ENCODE measurements at regions not wholly inside any gene's neighbourhood (a gene's known extent, or its start where the extent isn't known, plus 50 kb on each side); places are given as distances from the start of the nearest gene placed in this dataset.
A peak's percentile ranks its signal among the peaks of the same experiment; 100 is the strongest.

GRCh38 chr11:12585861-12586260, 88.4 kb upstream of the TEAD1 start:
- TF ChIP-seq ZNF112 (tag by site-specific recombination; IDR thresholded peaks at IDR 0.05) (0 out of 2 replicates have a peak, but pooled peaks have one; percentile 34), ZBTB6 (tag by site-specific recombination; IDR thresholded peaks at IDR 0.05) (no peak), ZNF19 (tag by site-specific recombination; IDR thresholded peaks at IDR 0.05; ENCODE audit: low read depth) (no peak)
- Histone ChIP-seq H3K27ac (ENCODE audit: extremely low read depth, low read depth, low read length) (no peak overlapping the region), H3K36me3 (ENCODE audit: control insufficient read depth in 2 of 2, insufficient read depth in 1 of 2, low read length in 2 of 2) (no peaks in the 10 kb centered on the region), H3K4me1 (ENCODE audit: control insufficient read depth, insufficient read depth, low read length) (no peaks in the 10 kb centered on the region), H3K4me3 (ENCODE audit: low read depth, low read length) (no peak overlapping the region), H3K9me3 (ENCODE audit: control insufficient read depth, insufficient read depth, low read depth, low read length) (no peaks in the 10 kb centered on the region)
- ChIA-PET CTCF (interaction anchor here (0.6 to 1.5 kb wide), 3 partner anchors 14 to 384 kb away, joined by 4 to 5 read pairs (median 5); no protein-coding TSS in a partner anchor), POLR2A (no interaction called here)

- ChIA-PET CTCF (interaction anchor here (0.6 to 0.8 kb wide), 3 partner anchors 13 to 226 kb away, joined by 3 to 8 read pairs (median 3); no protein-coding TSS in a partner anchor), POLR2A (no interaction called here)
- Histone ChIP-seq H3K4me3 (ENCODE audit: low read depth, low read length) (no peak overlapping the region), H3K4me1 (ENCODE audit: control insufficient read depth, insufficient read depth, low read length) (no peaks in the 10 kb centered on the region), H3K36me3 (ENCODE audit: control insufficient read depth in 2 of 2, insufficient read depth in 1 of 2, low read length in 2 of 2) (no peaks in the 10 kb centered on the region), H3K9me3 (ENCODE audit: control insufficient read depth, insufficient read depth, low read depth, low read length) (no peaks in the 10 kb centered on the region), H3K27ac (ENCODE audit: extremely low read depth, low read depth, low read length) (no peak overlapping the region)
- no peak for TF ChIP-seq MZF1 (tag by site-specific recombination; IDR thresholded peaks at IDR 0.05; ENCODE audit: borderline replicate concordance)
- TF ChIP-seq ZNF677 (tag by site-specific recombination; IDR thresholded peaks at IDR 0.05) = no peak
- no peak for TF ChIP-seq ZNF239 (tag by site-specific recombination; IDR thresholded peaks at IDR 0.05)
- TF ChIP-seq ATF2 (tag by site-specific recombination; IDR thresholded peaks at IDR 0.05; ENCODE audit: low read depth) = no peak
- TF ChIP-seq ZNF830 (tag by site-specific recombination; IDR thresholded peaks at IDR 0.05; ENCODE audit: low read depth) = no peak
These were observed 86.8 kb upstream of the TEAD1 start for GRCh38 chr11:12587333-12587991.

GRCh38 chr11:12591706-12592105, 82.5 kb upstream of the TEAD1 start:
- Histone ChIP-seq H3K4me3 (ENCODE audit: low read depth, low read length) (no peak overlapping the region), H3K4me1 (ENCODE audit: control insufficient read depth, insufficient read depth, low read length) (no peaks in the 10 kb centered on the region), H3K36me3 (ENCODE audit: control insufficient read depth in 2 of 2, insufficient read depth in 1 of 2, low read length in 2 of 2) (no peaks in the 10 kb centered on the region), H3K27ac (ENCODE audit: extremely low read depth, low read depth, low read length) (no peak overlapping the region), H3K9me3 (ENCODE audit: control insufficient read depth, insufficient read depth, low read depth, low read length) (no peaks in the 10 kb centered on the region)
- ChIA-PET POLR2A (no interaction called here), CTCF (interaction anchor here (0.8 kb wide), 2 partner anchors 303 to 306 kb away, joined by 3 read pairs; no protein-coding TSS in a partner anchor)
- TF ChIP-seq ZNF785 (tag by site-specific recombination; IDR thresholded peaks at IDR 0.05) = no peak
- no peak for TF ChIP-seq ZNF138 (tag by site-specific recombination; IDR thresholded peaks at IDR 0.05; ENCODE audit: borderline replicate concordance)
- TF ChIP-seq ZNF660 (tag by site-specific recombination; IDR thresholded peaks at IDR 0.05) = no peak
- no peak for TF ChIP-seq TRIM28 (IDR thresholded peaks at IDR 0.05; ENCODE audit: borderline replicate concordance, low read length)
- no peak for TF ChIP-seq ZNF433 (tag by site-specific recombination; IDR thresholded peaks at IDR 0.05; ENCODE audit: low read depth)
- TF ChIP-seq ZNF394 (tag by site-specific recombination; IDR thresholded peaks at IDR 0.05; ENCODE audit: borderline replicate concordance) = no peak
- no peak for TF ChIP-seq MYNN (tag by site-specific recombination; IDR thresholded peaks at IDR 0.05; ENCODE audit: borderline replicate concordance)
- no peak for TF ChIP-seq ZNF510 (tag by site-specific recombination; IDR thresholded peaks at IDR 0.05; ENCODE audit: insufficient replicate concordance)
- no peak for TF ChIP-seq ZNF76 (tag by site-specific recombination; IDR thresholded peaks at IDR 0.05; ENCODE audit: borderline replicate concordance, low read depth)
- no peak for TF ChIP-seq ZNF274 (IDR thresholded peaks at IDR 0.05; ENCODE audit: low read length)
- TF ChIP-seq ZNF274 (tag by site-specific recombination; IDR thresholded peaks at IDR 0.05; ENCODE audit: borderline replicate concordance) = no peak
- no peak for TF ChIP-seq ZNF658 (tag by site-specific recombination; IDR thresholded peaks at IDR 0.05)
- no peak for TF ChIP-seq ZNF133 (tag by site-specific recombination; IDR thresholded peaks at IDR 0.05)
- no peak for TF ChIP-seq ZNF664 (tag by site-specific recombination; IDR thresholded peaks at IDR 0.05)
- TF ChIP-seq SP3 (tag by site-specific recombination; IDR thresholded peaks at IDR 0.05) = no peak
- TF ChIP-seq ZNF624 (tag by site-specific recombination; IDR thresholded peaks at IDR 0.05) = no peak
- no peak for TF ChIP-seq ZNF280D (tag by site-specific recombination; IDR thresholded peaks at IDR 0.05)
- TF ChIP-seq GLI4 (tag by site-specific recombination; IDR thresholded peaks at IDR 0.05) = no peak

Measured in HEK293 (cell line).